ENCODE measurements at regions not wholly inside any gene's neighbourhood (a gene's known extent, or its start where the extent isn't known, plus 50 kb on each side); places are given as distances from the start of the nearest gene placed in this dataset.

- TF ChIP-seq FOXK2 (IDR thresholded peaks at IDR 0.05) (no peak), FOXA1 (IDR thresholded peaks at IDR 0.05) (no peak), SP1 (IDR thresholded peaks at IDR 0.05) (no peak), PKNOX1 (IDR thresholded peaks at IDR 0.05) (no peak), L3MBTL2 (conservative IDR thresholded peaks at IDR 0.05) (no peak), NFRKB (IDR thresholded peaks at IDR 0.05) (no peak), TARDBP (IDR thresholded peaks at IDR 0.05) (no peak), BHLHE40 (IDR thresholded peaks at IDR 0.05; ENCODE audit: borderline replicate concordance) (no peak), ARNT (IDR thresholded peaks at IDR 0.05) (no peak), ZNF384 (IDR thresholded peaks at IDR 0.05) (no peak), ELF4 (IDR thresholded peaks at IDR 0.05) (no peak), FOXM1 (IDR thresholded peaks at IDR 0.05; ENCODE audit: borderline replicate concordance) (no peak)
Measured at GRCh38 chr5:117953272-117953671, 1035.1 kb downstream of the DTWD2 start.

Measured in HEK293T (cell line).